ENCODE measurements at regions not wholly inside any gene's neighbourhood (a gene's known extent, or its start where the extent isn't known, plus 50 kb on each side); places are given as distances from the start of the nearest gene placed in this dataset.

DNA sequence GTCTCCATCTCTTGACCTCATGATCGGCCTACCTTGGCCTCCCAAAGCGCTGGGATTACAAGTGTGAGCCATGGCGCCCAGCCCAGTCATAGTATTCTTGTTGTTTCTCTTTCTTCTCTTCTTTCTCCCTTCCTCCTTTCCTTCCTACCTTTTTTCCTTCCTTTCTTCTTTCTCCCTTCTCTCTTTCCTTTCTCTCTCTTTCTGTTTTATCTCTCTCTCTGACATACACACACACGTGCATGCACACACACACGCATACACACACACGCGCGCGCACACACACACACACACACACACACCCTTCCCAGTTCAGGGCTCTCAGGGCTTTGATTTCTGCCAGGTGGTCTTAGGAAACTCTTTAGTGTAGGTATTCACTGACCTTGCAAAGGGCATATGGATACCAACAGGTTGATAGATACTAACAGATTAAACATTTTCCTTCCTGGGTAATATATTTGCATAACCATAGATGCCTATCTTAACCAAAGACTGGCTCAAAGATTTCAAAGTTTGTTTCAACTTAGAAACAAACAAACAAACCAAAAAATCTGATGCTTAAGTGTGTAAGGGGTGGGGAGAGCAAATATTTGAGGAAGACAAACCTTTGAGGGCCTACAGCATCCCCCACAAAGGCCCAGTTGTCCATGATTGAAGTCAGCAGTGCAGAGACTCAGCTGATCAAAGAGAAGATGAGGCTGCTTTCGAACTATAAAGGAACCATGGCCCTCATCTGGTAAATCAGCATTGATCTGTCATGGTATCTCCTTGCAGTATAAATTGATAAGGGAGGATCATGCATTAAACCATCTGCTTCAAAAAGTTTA lies 288.2 kb upstream of the SEMA6A start:
- TF ChIP-seq, protein P1, sequence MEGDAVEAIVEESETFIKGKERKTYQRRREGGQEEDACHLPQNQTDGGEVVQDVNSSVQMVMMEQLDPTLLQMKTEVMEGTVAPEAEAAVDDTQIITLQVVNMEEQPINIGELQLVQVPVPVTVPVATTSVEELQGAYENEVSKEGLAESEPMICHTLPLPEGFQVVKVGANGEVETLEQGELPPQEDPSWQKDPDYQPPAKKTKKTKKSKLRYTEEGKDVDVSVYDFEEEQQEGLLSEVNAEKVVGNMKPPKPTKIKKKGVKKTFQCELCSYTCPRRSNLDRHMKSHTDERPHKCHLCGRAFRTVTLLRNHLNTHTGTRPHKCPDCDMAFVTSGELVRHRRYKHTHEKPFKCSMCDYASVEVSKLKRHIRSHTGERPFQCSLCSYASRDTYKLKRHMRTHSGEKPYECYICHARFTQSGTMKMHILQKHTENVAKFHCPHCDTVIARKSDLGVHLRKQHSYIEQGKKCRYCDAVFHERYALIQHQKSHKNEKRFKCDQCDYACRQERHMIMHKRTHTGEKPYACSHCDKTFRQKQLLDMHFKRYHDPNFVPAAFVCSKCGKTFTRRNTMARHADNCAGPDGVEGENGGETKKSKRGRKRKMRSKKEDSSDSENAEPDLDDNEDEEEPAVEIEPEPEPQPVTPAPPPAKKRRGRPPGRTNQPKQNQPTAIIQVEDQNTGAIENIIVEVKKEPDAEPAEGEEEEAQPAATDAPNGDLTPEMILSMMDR (conservative IDR thresholded peaks at IDR 0.05) = no peak
- TF ChIP-seq EZH2 (IDR thresholded peaks at IDR 0.05; ENCODE audit: low read depth) = no peak
- Histone ChIP-seq H3K4me1 (replicated peaks; ENCODE audit: insufficient read depth) (no peaks in the 10 kb centered on the region), H3K27ac (no peak overlapping the region), H3K36me3 (ENCODE audit: low read depth) (no peaks in the 10 kb centered on the region), H2AFZ (no peak overlapping the region), H3K79me2 (ENCODE audit: low read depth) (no peaks in the 10 kb centered on the region), H3K9me3 (ENCODE audit: insufficient read depth, low read depth) (no peaks in the 10 kb centered on the region), H3K4me3 (no peak overlapping the region), H3K9me2 (ENCODE audit: insufficient read depth) (no peaks in the 10 kb centered on the region), H3K27me3 (ENCODE audit: insufficient read depth, low read depth) (peaks cover 5% of the 10 kb centered on the region; the same call in 1 of the 2 replicates), H3K4me2 (no peak overlapping the region), H4K20me1 (ENCODE audit: insufficient read depth) (no peaks in the 10 kb centered on the region), H3F3A (ENCODE audit: insufficient read depth, low read depth) (no peaks in the 10 kb centered on the region)
- POLR2A ChIA-PET (ENCODE audit: unreplicated experiment) = no interaction called here
- CTCF ChIA-PET = no interaction called here
- intact Hi-C loops (cut with micrococcal nuclease; ENCODE audit: unreplicated experiment) = no loop called here
- BruUV-seq (replicated peaks) = no TSS peak
- DNase-seq = no peak

GRCh38 chr5:116861666-116862065 lies 287.0 kb upstream of the SEMA6A start:
- Histone ChIP-seq H3K9me2 (ENCODE audit: insufficient read depth) (no peaks in the 10 kb centered on the region), H3K27me3 (ENCODE audit: insufficient read depth, low read depth) (peaks cover 5% of the 10 kb centered on the region; the same call in 1 of the 2 replicates), H3K27ac (no peak overlapping the region), H3K79me2 (ENCODE audit: low read depth) (no peaks in the 10 kb centered on the region), H3K4me3 (no peak overlapping the region), H4K20me1 (ENCODE audit: insufficient read depth) (no peaks in the 10 kb centered on the region), H3K9me3 (ENCODE audit: insufficient read depth, low read depth) (no peaks in the 10 kb centered on the region), H3K4me1 (replicated peaks; ENCODE audit: insufficient read depth) (no peaks in the 10 kb centered on the region), H3K4me2 (no peak overlapping the region), H3F3A (ENCODE audit: insufficient read depth, low read depth) (no peaks in the 10 kb centered on the region), H3K36me3 (ENCODE audit: low read depth) (no peaks in the 10 kb centered on the region), H2AFZ (no peak overlapping the region)
- intact Hi-C loops (cut with micrococcal nuclease; ENCODE audit: unreplicated experiment) = no loop called here
- CTCF ChIA-PET = no interaction called here
- POLR2A ChIA-PET (ENCODE audit: unreplicated experiment) = no interaction called here
- BruUV-seq (replicated peaks) = no TSS peak
- no peak for TF ChIP-seq EZH2 (IDR thresholded peaks at IDR 0.05; ENCODE audit: low read depth)
- TF ChIP-seq, protein P1 (conservative IDR thresholded peaks at IDR 0.05) = no peak
- DNase-seq = no peak

- no TSS peak for BruUV-seq (replicated peaks)
- Histone ChIP-seq H3K36me3 (ENCODE audit: low read depth) (no peaks in the 10 kb centered on the region), H3K27ac (no peak overlapping the region), H3K9me3 (ENCODE audit: insufficient read depth, low read depth) (no peaks in the 10 kb centered on the region), H3K9me2 (ENCODE audit: insufficient read depth) (no peaks in the 10 kb centered on the region), H2AFZ (no peak overlapping the region), H3K4me1 (replicated peaks; ENCODE audit: insufficient read depth) (no peaks in the 10 kb centered on the region), H3K4me3 (no peak overlapping the region), H4K20me1 (ENCODE audit: insufficient read depth) (no peaks in the 10 kb centered on the region), H3K79me2 (ENCODE audit: low read depth) (no peaks in the 10 kb centered on the region), H3K4me2 (no peak overlapping the region), H3K27me3 (ENCODE audit: insufficient read depth, low read depth) (peaks cover 8% of the 10 kb centered on the region; the same call in 1 of the 2 replicates), H3F3A (ENCODE audit: insufficient read depth, low read depth) (no peaks in the 10 kb centered on the region)
- ChIA-PET CTCF (no interaction called here), POLR2A (ENCODE audit: unreplicated experiment) (no interaction called here)
- no peak for DNase-seq
- intact Hi-C loops (cut with micrococcal nuclease; ENCODE audit: unreplicated experiment) = no loop called here
- TF ChIP-seq EZH2 (IDR thresholded peaks at IDR 0.05; ENCODE audit: low read depth) = no peak
- TF ChIP-seq, protein P1 (conservative IDR thresholded peaks at IDR 0.05) = no peak
These were observed 286.5 kb upstream of the SEMA6A start for GRCh38 chr5:116861097-116861496.
